Lower lobe of right lung (tissue), 2 donors: ENCODE measurements at regions not wholly inside any gene's neighbourhood (a gene's known extent, or its start where the extent isn't known, plus 50 kb on each side); places are given as distances from the start of the nearest gene placed in this dataset.
A peak's percentile ranks its signal among the peaks of the same experiment; 100 is the strongest.

Source experiments
- ATAC-seq, 2 donors: fragments of 200-7000 bp; cut with Tn5 transposase; one replicate each; pipeline ENCODE4 v1.9.1; 2020 to 2022; ENCODE audit warnings: mild to moderate bottlenecking in 2 of 2, moderate library complexity in 2 of 2
- DNase-seq: peaks from one replicate; pipeline ENCODE4 v3.0.0-alpha.2; 2020
- H3K27ac ChIP-seq: fragments of 200-600 bp; one replicate; pipeline ENCODE4 v1.8.0; 2022
- H3K27me3 ChIP-seq: fragments of 200-600 bp; one replicate; pipeline ENCODE4 v1.8.0; 2022; ENCODE audit warnings: low read depth
- H3K36me3 ChIP-seq: fragments of 200-600 bp; one replicate; pipeline ENCODE4 v1.8.0; 2022; ENCODE audit warnings: mild to moderate bottlenecking
- H3K4me1 ChIP-seq: fragments of 200-600 bp; one replicate; pipeline ENCODE4 v1.8.0; 2022
- H3K4me3 ChIP-seq: fragments of 200-600 bp; one replicate; pipeline ENCODE4 v1.8.0; 2022; ENCODE audit warnings: mild to moderate bottlenecking
- H3K9me3 ChIP-seq: fragments of 200-600 bp; one replicate; pipeline ENCODE4 v1.8.0; 2022
- intact Hi-C: fragments of 100-400 bp; cut with DNase I; formaldehyde crosslinking; loops from one replicate; pipeline ENCODE4 v1.11.0; 2022
- TF ChIP-seq, protein P1 (sequence below): fragments of 200-600 bp; IDR thresholded peaks from one replicate; pipeline ENCODE4 v1.8.0; 2022; ENCODE audit warnings: antibody characterized with exemption, mild to moderate bottlenecking
- donor health status: DM: no; HTN: yes; CAD: no; lungs with severe emphysema.

GRCh38 chr3:130609166-130609979 lies 92.4 kb downstream of the COL6A6 start:
- DNase-seq = no peak
- TF ChIP-seq, protein P1, sequence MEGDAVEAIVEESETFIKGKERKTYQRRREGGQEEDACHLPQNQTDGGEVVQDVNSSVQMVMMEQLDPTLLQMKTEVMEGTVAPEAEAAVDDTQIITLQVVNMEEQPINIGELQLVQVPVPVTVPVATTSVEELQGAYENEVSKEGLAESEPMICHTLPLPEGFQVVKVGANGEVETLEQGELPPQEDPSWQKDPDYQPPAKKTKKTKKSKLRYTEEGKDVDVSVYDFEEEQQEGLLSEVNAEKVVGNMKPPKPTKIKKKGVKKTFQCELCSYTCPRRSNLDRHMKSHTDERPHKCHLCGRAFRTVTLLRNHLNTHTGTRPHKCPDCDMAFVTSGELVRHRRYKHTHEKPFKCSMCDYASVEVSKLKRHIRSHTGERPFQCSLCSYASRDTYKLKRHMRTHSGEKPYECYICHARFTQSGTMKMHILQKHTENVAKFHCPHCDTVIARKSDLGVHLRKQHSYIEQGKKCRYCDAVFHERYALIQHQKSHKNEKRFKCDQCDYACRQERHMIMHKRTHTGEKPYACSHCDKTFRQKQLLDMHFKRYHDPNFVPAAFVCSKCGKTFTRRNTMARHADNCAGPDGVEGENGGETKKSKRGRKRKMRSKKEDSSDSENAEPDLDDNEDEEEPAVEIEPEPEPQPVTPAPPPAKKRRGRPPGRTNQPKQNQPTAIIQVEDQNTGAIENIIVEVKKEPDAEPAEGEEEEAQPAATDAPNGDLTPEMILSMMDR = no peak
- peak; percentile 42 to 83 for ATAC-seq
- Histone ChIP-seq H3K36me3 (no peaks in the 10 kb centered on the region), H3K4me1 (no peaks in the 10 kb centered on the region), H3K27me3 (no peaks in the 10 kb centered on the region), H3K4me3 (no peak overlapping the region), H3K9me3 (peaks cover 15% of the 10 kb centered on the region), H3K27ac (no peak overlapping the region)
- intact Hi-C loops = no loop called here

- ATAC-seq (no peak), DNase-seq (no peak)
- TF ChIP-seq, protein P1 = no peak
- no peaks in the 10 kb centered on the region for H3K9me3 ChIP-seq
- no peaks in the 10 kb centered on the region for H3K36me3 ChIP-seq
- H3K4me3 ChIP-seq = no peak overlapping the region
- no peaks in the 10 kb centered on the region for H3K27me3 ChIP-seq
- H3K27ac ChIP-seq = no peak overlapping the region
- no peaks in the 10 kb centered on the region for H3K4me1 ChIP-seq
- intact Hi-C loops = no loop called here
Measured at GRCh38 chr3:130619196-130619595, 102.2 kb downstream of the COL6A6 start.

DNA sequence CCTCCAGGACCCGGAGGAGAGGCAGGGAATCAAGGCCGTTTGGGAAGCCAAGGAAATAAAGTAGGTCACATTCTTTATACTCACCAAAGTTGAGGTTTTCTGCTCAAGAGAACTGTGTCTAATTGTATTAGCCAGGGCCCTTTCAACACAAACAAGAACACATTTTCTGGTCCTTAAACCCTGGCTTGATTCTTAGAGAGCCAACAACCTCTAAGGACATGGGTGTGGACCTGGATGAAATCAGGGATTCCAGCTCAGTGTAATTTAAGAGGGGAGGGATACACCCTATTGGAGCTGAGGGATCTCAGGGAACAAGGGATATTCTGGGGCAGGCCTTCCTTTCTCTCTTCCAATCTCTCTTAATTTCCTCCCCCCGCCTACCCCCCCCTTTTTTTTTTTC lies 104.8 kb downstream of the COL6A6 start:
- no peaks in the 10 kb centered on the region for H3K36me3 ChIP-seq
- no peak for ATAC-seq
- intact Hi-C loops = no loop called here

DNA sequence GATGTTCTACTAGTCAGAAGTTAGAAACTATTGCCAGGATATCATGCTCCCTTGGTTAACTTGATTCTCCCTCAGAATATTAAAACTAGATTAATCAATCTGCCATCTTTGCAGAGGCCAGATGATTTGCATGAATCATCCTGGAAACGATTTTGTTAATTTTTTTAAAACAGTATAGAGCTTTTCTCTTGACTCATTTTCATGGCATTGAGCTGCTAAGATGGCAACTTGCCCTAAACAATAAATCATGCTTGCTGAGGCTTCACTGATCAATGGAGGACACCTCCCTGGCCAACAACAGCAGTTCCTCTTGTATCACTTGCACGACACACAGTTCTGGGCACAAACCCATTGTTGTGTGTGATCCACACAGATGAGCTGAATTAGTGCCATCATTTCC lies 109.1 kb downstream of the COL6A6 start:
- Histone ChIP-seq H3K9me3 (no peaks in the 10 kb centered on the region), H3K4me1 (no peaks in the 10 kb centered on the region), H3K27ac (no peak overlapping the region), H3K4me3 (no peak overlapping the region), H3K36me3 (no peaks in the 10 kb centered on the region), H3K27me3 (no peaks in the 10 kb centered on the region)
- intact Hi-C loops = no loop called here
- DNase-seq (no peak), ATAC-seq (no peak)
- TF ChIP-seq, protein P1 = no peak

More for the DNA sequence above, 104.8 kb downstream of the COL6A6 start:
- Histone ChIP-seq H3K4me1 (no peaks in the 10 kb centered on the region), H3K4me3 (no peak overlapping the region), H3K27me3 (no peaks in the 10 kb centered on the region), H3K27ac (no peak overlapping the region), H3K9me3 (no peaks in the 10 kb centered on the region)
- TF ChIP-seq, protein P1 = no peak
- DNase-seq = no peak

DNA sequence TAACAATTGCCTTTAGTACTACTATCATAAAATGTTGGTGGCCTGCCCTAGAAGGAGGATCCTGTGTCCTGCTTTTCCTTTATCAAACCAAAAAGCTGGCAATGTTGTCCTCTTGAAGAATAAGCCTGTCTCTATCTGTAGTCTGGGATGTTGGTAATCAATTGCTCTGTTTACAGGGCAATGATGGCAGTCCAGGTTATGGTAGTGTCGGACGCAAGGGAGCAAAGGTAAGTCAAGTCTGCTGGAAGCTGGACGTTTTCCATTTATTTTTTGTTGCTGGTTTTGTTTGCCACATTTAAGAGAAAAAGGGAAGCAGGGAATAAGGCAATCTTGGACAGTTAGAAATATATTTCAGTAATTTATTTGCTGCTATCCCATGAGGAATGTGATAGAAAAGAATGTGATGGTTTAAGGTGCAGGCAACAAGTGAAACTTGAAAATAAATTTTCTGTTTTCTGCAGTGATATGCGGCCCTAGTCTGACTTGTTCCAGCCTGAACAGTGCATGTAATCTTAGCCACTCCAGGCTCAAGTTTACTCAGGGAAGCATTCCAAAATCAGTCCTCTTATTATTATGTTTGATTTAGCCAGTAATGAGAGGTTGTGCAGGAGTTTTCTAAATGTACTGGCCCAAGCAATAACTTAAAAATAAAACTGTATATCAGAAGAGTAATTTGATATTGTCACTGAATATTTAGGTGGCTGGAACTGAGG lies 110.3 kb downstream of the COL6A6 start:
- peak in 1 of 2 donors; percentile 64 for ATAC-seq
- DNase-seq = no peak
- intact Hi-C loops = no loop called here
- Histone ChIP-seq H3K36me3 (no peaks in the 10 kb centered on the region), H3K27ac (no peak overlapping the region), H3K9me3 (no peaks in the 10 kb centered on the region), H3K4me3 (no peak overlapping the region), H3K27me3 (no peaks in the 10 kb centered on the region), H3K4me1 (no peaks in the 10 kb centered on the region)
- TF ChIP-seq, protein P1 = no peak
